ENCODE measurements at regions not wholly inside any gene's neighbourhood (a gene's known extent, or its start where the extent isn't known, plus 50 kb on each side); places are given as distances from the start of the nearest gene placed in this dataset.

GRCh38 chr22:48838846-48839730 is 988.6 kb downstream of the BRD1 start:
- ChIA-PET CTCF (no interaction called here), POLR2A (no interaction called here)
- TF ChIP-seq TCF7L2 (IDR thresholded peaks at IDR 0.05; ENCODE audit: low read depth, low read length) = no peak
- no peak for TF ChIP-seq POLR2AphosphoS5 (IDR thresholded peaks at IDR 0.05; ENCODE audit: low read depth, low read length)
- no peak for TF ChIP-seq CTCF (IDR thresholded peaks at IDR 0.05)
- TF ChIP-seq SIN3A (IDR thresholded peaks at IDR 0.05; ENCODE audit: borderline replicate concordance, insufficient read depth, low read depth, low read length) = no peak
- TF ChIP-seq REST (IDR thresholded peaks at IDR 0.05; ENCODE audit: insufficient read depth in 1 of 2, low read depth in 2 of 2, low read length in 1 of 2) = no peak
- Histone ChIP-seq H3K9me3 (ENCODE audit: control insufficient read depth, insufficient read depth, low read depth, low read length) (no peaks in the 10 kb centered on the region), H3K4me1 (ENCODE audit: control insufficient read depth, insufficient read depth, low read length) (no peaks in the 10 kb centered on the region), H3K27me3 (ENCODE audit: control insufficient read depth, insufficient read depth, low read length) (no peaks in the 10 kb centered on the region), H3K27ac (ENCODE audit: low read length) (no peak overlapping the region), H3K4me3 (ENCODE audit: low read depth in 2 of 2, low read length in 2 of 2) (no peak overlapping the region), H3K36me3 (ENCODE audit: control insufficient read depth, insufficient read depth, low read length) (no peaks in the 10 kb centered on the region)
- in situ Hi-C loops (cut with HindIII; ENCODE audit: low pct_unique_long_range_greater_than_20kb, low sequenced_read_pairs) (no loop called here), intact Hi-C loops (cut with micrococcal nuclease; ENCODE audit: unreplicated experiment) (no loop called here)
- ATAC-seq = no peak
- no TSS peak for BruUV-seq (replicated peaks)
- no peak for DNase-seq (ENCODE audit: low read depth, low spot score)

DNA sequence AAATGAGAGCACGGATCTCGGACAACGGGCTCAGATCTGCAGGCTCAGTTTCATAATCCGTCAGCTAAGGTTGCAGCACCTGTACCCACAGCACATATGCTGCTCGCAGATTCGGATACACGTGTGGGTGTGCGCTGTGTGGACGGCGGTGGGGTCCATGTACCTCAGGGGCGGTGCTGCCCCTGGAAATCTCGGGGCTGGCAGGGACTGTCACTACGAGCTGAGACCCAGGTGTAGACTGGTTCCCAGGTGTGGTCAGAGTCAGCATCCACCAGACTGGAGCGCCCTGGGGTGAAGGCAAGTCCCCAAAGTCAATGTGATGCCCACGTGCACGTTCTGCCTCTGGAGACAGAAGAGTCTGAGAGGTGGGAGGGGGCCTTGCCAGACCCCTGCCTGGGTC is 989.3 kb downstream of the BRD1 start:
- POLR2A ChIA-PET = no interaction called here
- in situ Hi-C loops (cut with HindIII; ENCODE audit: low pct_unique_long_range_greater_than_20kb, low sequenced_read_pairs) (no loop called here), intact Hi-C loops (cut with micrococcal nuclease; ENCODE audit: unreplicated experiment) (no loop called here)
- DNase-seq (ENCODE audit: low read depth, low spot score) = no peak
- no peak overlapping the region for H3K27ac ChIP-seq (ENCODE audit: low read length)
- no peak overlapping the region for H3K4me3 ChIP-seq (ENCODE audit: low read depth in 2 of 2, low read length in 2 of 2)
- H3K36me3 ChIP-seq (ENCODE audit: control insufficient read depth, insufficient read depth, low read length) = no peaks in the 10 kb centered on the region
- H3K27me3 ChIP-seq (ENCODE audit: control insufficient read depth, insufficient read depth, low read length) = no peaks in the 10 kb centered on the region
- TF ChIP-seq REST (IDR thresholded peaks at IDR 0.05; ENCODE audit: insufficient read depth in 1 of 2, low read depth in 2 of 2, low read length in 1 of 2) (no peak), POLR2AphosphoS5 (IDR thresholded peaks at IDR 0.05; ENCODE audit: low read depth, low read length) (no peak), TCF7L2 (IDR thresholded peaks at IDR 0.05; ENCODE audit: low read depth, low read length) (no peak), SIN3A (IDR thresholded peaks at IDR 0.05; ENCODE audit: borderline replicate concordance, insufficient read depth, low read depth, low read length) (no peak), CTCF (IDR thresholded peaks at IDR 0.05) (no peak)
- CTCF ChIA-PET = no interaction called here
- H3K4me1 ChIP-seq (ENCODE audit: control insufficient read depth, insufficient read depth, low read length) = no peaks in the 10 kb centered on the region
- no peaks in the 10 kb centered on the region for H3K9me3 ChIP-seq (ENCODE audit: control insufficient read depth, insufficient read depth, low read depth, low read length)
- no peak for ATAC-seq
- BruUV-seq (replicated peaks) = no TSS peak

All from Panc1 (cell line).